ENCODE measurements at regions not wholly inside any gene's neighbourhood (a gene's known extent, or its start where the extent isn't known, plus 50 kb on each side); places are given as distances from the start of the nearest gene placed in this dataset.

GRCh38 chr1:227459977-227460376 lies 103.4 kb upstream of the ZNF678 start:
- no peak for TF ChIP-seq CTCF (conservative IDR thresholded peaks at IDR 0.05; ENCODE audit: low read length)
- no peak for TF ChIP-seq EZH2phosphoT487 (IDR thresholded peaks at IDR 0.05; ENCODE audit: borderline replicate concordance)

Data from Loucy (cell line).